ENCODE measurements at regions not wholly inside any gene's neighbourhood (a gene's known extent, or its start where the extent isn't known, plus 50 kb on each side); places are given as distances from the start of the nearest gene placed in this dataset.
"Not testable (repeated sequence)": the region's sequence is repeated elsewhere in the genome, so short reads cannot be mapped to it uniquely, and the experiment has no call there.

DNA sequence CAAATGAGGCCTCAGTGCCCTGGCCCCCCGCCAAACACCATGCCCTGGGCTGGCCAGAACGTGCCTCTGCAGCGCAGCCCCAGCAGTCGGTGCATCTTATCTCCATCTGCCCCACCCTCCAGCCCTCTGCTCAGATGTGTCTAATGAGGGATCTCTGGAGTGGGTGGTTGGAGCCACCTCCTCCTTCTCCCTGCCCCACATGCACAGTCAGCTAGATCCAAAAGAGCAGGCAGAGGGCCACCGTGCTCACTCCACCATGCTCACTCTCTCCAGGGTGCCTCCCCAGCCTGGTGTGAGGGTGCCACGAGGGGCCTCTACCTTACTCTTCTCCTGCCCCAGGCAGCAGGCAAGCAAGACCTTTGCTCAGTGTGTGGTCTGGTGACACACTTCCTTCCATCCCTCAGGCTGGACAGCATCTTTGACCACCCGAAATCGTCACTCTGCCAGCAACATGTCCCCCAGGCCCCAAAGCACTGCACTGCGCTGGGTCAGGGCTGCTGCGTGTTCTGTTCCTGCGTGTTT lies 266.1 kb upstream of the HDAC4 start:
- DNase-seq = no peak

DNA sequence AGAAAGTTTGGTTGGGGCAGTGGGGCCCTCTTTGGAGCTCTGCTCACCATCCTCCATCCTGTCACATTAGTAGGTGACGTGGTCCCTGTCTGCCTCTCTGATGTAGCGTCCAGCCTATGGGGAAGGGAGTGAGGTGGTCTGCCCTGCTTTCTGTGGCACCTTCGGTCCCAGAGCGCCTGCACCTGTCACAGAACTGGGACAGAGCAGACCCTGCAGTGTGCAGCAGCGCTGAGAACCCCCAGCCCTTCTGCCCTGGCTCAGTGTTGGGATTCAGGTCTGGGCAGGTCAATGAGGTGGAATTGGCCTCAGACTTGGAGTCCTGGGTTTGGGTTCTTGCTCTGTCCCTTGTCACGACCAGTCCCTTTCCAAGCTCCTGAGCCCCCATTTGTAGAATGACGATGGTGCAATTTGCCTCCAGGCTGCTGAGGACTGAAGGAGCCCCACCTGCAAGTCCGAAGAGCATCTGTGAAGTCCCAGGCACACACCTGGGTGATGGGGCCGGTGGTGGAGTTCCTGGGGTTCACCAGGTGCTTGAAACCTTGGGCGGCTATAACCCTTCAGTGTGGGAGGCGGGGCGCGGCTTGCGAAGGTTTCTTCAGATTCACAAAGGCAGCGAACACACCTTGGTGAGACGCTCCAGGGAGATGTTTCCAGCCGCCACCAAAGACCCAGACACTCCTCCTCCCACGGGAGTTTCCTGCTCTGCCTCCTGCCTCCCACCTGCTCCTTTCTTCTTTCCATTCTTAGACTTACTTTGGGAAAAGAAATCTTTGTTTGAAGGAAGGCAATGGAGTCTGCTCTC lies 265.4 kb upstream of the HDAC4 start:
- DNase-seq = no peak

DNA sequence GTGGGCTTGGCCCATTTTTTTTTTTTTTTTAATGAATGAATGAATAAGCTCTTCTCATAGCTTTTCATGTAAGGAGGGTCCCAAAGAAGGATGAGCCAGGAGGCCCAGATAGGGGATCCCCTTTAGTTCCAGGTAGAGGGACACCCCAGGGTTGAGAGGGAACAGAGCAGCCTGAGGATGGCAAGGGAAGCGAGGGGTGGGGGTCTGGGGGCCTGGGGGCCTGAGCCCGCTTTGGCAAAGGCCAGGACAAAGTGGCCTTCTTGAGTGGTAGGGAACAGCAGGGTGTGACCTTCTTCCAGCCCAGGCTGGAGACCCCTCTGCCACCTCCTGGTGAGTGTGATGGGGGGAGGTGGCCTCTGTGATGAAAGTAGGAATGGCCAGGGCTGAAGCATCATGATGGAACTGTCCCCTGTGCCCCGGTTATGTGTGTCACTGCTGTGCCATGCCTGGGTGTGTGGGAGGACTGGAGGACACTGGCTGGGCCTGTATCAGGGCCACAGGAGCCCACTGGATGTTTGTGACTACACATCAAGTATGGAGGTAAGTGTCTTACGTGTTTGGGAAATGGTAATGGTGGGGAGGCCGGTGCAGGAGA lies 263.5 kb upstream of the HDAC4 start:
- DNase-seq = no peak

DNA sequence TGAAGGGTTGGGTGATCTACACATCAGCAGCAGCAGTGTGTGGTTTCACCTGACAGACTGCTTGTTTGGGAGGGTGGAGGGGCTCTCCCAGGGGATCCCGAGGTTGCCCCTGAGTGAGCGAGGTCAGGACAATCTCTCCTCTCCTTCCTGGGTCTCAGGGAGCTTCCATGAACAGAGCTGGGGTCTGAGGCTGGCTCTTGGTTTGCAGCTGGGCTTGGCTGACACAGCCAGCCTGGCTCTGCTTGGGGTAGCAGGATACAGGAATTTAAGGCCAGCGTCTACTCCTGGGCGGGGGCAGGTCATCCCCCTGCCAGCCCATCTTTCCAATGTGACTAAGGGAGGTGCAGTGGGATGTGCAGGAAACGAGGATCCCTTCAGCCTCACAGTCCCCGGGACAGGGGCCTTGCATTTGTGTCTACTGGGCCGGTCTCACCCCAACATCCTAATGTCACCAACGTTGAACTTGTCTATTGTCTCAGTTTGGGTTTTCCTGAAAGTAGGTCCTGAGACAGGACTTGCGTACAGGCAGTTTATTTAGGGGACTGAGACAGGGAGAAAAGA lies 262.6 kb upstream of the HDAC4 start:
- DNase-seq = no peak

DNA sequence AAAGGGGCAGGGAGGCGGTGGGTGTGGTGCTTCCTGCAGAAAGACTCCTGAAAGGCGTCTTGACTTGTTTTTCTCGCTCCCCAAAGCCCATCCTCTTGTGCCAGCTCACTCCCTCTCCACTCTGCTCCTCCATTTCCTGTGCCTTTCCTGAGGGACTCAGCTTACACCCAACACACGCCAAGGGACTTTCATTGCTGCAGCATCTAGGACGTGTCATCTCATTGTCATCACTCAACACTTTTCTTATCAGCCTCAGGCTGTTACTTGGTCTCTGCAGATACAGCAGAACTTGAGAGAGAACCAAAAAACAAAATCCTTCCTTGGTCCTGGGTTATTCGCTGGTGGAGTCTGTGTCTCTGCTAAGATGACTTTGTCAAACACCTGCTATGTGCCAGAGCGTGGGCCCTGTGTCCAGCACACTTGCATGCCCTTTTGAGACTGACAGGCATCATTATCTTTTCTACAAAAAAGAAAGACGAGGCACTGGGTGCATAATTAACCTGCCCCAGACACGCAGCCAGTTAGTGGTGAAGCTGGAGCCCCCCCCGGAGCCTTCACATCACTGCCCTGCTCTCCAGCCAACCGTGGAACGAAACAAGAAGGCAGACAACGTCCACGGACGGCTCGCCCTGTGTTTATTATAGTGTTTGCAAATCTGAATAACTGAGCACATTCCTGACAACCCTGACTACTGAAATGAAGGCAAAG lies 261.7 kb upstream of the HDAC4 start:
- DNase-seq = no peak

DNA sequence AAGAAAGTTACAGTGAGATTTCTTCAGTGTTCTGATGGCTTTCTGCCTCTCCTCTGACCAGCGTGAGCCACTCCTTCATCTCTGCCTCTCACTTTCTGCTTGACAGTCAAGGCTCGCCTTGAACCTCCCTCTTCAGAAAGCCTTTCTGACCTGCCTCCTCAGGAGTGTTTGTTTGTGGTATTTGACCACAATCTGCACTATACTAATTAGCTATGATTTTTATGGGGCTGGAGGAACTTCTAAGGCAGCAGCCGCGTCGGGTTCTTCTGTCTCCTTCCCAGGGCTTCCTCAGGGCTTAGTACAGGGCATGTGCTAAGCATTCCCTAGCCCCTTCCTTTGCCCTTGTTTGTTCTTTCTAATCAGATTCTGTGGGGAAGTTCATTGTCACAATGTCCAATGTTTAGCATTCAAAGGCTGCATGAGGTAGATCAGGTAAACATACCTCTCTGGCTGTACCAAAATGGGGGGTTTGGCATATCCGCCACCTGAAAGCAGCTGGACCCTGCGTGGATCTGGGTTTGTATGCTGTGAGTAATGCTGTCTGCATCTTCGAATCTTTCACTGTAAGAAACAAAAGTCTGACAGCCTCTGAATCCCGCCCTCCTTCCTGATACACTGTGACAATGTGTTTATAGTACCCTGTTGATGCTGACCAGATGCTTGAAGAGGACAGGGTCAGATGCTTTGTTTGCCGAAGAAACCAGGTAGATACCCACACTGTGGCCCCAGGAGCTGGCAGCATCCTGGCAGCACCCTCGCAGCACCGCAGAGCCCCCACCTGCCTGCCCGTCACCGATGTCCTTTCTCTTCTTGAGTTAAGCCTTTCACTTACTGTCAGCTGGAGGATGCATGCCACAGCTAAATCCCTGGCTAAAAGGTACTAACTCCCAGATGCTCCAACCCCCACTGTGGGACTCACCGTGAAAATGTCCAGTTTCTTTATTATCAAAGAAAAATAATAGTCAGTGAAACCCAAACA lies 260.8 kb upstream of the HDAC4 start:
- no peak for DNase-seq

DNA sequence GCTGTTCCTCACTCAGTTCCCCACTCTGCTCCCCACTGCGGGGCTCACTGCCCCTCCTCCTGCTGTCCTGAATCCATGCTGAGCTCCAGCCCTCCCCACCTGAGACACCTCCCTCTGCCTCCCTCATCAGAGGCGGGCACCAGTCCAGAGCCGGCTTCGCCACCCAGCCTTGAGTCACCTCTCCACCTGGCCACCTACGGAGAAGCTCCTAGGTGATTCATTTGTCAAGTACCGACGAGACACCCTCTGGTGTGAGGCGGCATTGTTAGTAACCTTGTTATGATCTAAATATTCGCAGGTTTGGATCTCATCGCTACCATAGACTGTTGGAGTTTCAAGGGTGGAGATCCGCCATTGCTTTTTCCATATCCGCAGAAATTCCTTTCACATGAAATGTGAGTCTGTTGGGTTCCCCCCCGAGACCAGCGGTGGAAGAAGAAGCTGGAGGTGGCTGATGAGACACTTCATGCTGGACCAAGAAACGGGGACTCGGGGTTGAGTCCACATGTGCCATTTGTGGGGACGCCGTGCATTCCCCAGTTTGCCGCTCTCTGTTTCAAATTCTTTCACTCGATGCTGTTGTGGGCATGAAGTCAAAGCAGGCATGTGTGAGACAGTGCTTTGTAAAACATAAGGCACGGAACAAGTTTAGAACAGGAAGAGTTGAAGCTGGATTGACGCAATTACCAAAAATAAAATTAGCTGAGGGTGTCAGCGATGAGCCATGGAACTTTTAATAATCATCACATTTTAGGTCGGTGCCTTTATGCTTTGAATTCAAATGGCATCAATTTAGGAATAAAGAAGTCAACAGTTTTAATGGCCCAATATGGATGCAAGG lies 259.8 kb upstream of the HDAC4 start:
- DNase-seq = no peak

DNA sequence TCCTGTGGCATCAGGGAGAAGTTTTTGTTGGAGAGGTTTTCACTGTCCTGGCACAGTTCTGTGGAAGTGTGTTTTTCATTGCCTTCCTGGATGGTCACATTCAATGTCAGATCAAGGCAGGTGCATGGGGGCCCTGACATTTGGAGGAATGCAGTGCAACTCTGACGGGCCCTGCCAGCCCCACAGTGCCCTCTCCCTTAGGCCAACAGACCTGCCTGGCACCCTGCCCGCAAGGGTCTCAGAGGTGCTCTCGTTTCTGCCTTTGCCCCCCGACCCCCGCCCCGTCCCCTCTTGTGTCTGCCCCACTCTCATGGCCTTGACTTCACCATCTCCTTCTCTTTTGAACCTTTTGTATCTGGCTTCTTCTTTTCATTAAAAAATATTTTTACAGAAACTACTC lies 257.2 kb upstream of the HDAC4 start:
- DNase-seq = no peak

DNA sequence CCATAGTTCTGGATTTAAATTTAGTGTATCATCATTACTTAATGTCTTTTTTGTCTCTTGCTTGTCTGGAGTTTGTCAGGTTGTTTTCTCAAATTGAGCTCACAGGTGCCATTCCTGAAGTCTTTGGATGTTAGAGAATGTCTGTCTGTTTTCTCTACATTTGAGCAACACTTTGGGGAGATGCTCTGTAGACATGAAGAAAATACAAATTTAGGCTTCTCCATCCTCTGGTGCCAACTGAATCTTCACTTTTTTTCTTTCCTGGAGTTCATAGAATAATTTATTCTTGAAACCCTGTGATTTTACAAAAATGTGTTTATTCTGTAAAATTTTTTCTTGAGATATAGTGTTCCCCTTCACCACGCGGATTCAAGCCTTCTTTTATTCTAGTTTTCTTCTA lies 256.4 kb upstream of the HDAC4 start:
- no peak for DNase-seq

DNA sequence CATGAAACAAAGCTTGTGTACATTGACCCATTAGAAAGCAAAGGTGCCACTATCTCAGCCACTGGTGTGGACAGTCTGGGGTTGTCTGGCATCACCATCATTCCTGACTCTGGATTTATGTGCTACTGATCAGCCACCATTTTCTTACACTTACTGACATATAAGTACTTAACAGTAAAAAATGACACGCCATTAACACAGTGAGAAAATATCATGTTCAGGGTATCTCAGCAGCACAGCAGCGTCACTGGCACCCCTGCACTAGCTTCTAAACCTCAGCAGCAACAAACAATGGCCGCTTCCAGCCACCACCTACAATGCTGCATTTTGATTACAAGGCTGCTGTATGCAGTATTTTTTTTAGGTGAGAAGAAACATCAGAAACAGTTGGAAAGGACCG lies 253.4 kb upstream of the HDAC4 start:
- no peak for DNase-seq

DNA sequence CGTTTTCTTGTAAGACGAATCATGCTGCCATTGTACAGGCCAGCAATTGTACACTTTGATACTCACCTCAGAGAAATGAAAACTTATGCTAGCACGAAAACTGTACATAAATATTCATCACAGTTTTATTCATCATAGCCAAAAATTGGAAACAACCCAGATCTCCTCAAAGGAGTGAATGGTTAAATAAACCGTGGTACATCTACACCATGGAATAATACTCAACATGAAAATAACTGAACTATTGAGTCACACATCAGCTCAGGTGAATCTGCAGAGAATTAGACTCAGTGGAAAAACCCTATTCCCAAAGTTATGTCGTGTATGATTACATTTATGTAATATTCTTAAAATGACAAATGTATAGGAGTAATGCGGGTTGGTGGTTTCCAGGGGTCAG lies 251.0 kb upstream of the HDAC4 start:
- DNase-seq = no peak

DNA sequence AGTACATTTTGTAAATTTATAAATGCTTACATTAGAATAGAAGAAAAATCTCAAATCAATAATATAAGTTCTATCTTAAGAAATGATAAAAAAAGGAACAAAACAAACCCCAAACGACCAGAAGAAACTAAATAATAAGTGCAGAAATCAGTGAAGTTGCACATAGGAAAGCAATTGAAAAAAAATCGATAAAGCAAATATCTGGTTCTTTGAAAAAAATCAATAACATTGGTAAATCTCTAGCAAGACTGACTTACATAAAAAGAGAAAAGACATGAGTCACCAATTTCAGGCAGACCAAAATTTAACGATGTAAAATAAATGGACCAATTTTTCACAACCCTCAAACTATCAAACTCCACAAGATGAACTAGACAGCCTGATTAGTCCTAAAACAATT lies 249.9 kb upstream of the HDAC4 start:
- DNase-seq = no peak

DNA sequence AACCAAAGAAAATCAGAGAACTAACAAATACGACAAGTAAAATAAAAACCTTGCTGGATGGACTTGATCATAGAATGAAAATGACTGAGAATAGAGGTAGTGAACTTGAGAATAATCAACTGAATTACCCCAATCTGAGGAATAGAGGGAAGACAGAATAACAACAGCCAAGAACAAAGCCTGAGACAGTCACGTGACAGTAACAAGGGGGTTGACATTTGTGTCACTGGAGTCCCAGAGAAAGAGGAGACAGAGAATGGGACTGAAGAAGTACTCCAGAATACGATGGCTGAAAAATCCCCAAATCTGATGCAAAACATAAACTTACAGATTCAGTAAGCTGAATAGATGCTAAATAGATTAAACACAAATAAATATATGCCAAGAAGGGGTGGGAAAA lies 248.5 kb upstream of the HDAC4 start:
- DNase-seq = no peak

DNA sequence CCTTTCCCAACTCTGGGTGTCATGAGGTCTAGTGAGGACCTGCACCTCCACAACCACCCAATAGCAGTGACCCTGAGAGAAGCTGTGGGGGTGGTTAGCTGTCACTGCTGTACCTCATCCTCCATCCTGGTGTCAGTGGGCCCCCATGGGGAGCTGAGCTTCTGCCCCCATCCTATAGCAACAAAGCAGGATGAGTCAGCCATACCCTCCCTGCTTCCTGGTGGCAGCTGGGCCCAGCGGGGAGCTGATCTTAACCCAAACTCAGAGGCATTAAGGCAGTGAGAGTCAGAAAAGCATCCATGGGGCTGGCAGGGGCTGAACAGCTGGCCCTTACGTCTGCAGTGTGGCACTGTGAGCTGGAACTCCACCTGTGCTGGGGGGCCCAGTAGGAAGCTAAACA lies 247.8 kb upstream of the HDAC4 start:
- DNase-seq = no peak

DNA sequence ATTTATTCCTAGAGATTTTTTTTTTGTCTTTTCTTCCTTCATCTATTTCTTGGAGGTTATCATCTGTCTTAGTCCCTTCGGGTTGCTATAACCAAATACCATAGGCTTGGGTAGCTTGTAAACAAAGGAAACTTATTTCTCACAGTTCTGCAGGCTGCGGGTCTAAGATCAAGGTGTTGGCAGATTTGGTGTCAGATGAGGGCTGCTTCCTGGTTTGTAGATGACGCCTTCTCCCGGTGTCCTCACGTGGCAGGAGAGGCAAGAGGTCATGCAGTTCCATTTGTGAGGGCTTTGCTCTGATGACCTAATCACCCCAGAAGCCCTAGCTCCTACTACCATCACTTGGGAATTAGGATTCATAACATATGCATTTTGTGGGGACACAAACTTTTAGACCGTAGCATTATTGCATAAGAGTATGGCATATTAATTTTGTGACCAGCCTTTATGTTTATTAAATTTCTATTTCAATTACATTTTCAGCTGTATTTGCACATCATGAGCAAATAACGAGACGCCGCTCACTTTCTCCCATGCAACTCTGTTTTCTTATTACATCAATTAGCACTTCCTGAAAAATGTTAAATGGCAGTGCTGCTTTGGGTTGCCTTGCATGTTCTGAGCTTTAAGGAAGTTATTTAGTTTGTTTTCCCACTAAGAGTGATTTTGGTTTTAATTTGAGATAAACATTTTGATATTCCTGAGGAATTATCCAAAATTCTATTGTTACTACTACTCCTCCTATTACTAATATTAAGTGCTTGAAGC lies 246.4 kb upstream of the HDAC4 start:
- DNase-seq = no peak

DNA sequence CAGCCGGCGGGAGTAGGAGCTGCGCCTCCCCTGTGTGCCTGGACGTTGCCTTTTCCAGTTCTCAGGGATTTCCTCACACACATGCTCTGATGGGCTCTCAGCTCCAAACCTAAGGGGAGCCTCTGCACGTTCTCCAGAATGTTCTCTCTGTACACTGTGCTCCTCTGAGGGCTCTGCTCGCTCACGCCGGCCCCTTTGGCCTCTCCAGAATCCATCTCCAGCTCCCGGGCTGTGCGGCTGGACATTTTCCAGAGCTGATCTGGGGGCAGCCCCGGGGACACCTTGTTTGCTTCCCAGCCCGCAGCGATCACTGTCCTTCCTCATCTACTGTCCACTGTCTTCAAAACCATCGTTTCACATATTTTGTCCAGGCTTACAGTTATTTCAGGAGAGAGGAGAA lies 245.4 kb upstream of the HDAC4 start:
- DNase-seq = no peak

DNA sequence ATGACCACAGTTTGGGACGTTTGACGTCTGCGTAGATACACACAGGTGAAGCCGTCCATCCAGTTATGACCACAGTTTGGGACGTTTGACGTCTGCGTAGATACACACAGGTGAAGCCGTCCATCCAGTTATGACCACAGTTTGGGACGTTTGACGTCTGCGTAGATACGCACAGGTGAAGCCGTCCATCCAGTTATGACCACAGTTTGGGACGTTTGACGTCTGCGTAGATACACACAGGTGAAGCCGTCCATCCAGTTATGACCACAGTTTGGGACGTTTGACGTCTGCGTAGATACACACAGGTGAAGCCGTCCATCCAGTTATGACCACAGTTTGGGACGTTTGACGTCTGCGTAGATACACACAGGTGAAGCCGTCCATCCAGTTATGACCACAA lies 243.8 kb upstream of the HDAC4 start:
- DNase-seq = not testable (repeated sequence)

DNA sequence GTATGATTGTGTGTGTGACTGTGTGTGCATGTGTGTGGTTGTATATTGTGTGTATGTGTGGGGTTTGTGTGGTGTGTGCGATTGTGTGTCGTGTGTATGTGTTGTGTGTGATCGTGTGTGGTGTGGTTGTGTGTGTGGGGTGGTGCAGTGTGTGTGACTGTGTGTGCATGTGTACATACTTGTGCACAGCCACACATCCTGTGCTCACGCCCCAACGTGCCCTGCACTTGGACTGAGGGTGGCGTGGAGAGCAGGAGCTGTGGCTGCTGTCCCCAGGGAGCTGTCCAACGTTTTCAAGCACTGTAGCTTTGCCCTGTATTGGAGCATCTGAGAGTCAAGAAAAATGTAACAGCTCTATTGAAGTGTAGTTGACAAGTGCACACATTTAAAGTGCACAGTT lies 243.2 kb upstream of the HDAC4 start:
- no peak for DNase-seq

DNA sequence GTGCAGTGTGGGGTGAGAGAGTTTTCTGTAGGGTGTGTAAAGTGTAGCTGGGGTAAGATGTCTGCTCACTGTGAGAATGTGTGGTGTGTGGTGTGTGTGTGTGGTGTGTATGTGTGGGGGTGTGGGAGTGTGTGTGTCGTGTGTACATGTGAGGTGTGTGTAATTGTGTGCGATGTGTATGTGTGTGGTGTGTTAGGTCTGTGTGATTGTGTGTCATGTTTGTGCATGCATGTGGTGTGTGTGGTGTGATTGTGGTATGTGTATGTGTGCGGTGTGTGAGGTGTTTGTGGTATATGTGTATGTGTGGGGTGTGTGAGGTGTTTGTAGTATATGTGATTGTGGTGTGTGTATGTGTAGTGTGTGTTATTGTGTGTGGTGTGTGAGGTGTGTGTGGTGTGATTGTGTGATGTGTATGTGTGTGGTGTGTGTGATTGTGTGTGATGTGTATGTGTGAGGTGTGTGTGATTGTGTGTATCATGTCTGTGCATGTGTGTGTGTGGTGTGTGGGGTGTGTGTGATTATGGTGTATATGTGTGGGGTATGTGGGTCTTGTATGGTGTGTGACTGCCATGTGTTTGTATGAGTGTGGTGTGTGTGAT lies 241.7 kb upstream of the HDAC4 start:
- no peak for DNase-seq

DNA sequence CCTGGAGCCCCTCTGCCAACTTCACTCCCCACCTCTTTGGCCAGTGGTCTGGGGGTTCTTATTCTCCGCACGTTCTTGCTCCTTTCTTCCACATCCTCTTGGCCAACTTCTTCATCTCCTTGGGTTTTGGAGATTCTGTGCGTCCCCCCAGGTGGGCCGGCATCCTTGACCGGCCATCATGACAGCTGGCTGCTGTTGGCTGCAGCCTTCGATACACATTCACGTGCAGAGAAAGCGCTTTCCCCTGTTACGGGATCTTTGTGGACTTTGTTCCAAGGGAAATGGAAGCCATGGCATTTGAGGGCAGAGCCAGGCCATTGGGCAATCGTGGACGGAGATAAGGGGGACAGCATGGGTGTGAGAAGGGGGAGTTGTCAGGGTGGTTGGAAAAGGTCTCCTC lies 241.1 kb upstream of the HDAC4 start:
- not testable (repeated sequence) for DNase-seq
